ENCODE measurements at regions not wholly inside any gene's neighbourhood (a gene's known extent, or its start where the extent isn't known, plus 50 kb on each side); places are given as distances from the start of the nearest gene placed in this dataset.

- H4K20me1 ChIP-seq (ENCODE audit: insufficient read depth, low read length) = no peaks in the 10 kb centered on the region
- no peak overlapping the region for H3K9ac ChIP-seq (ENCODE audit: low read length)
- no peak overlapping the region for H3K4me3 ChIP-seq (ENCODE audit: low read length)
- H3K36me3 ChIP-seq (replicated peaks; ENCODE audit: low read depth, low read length) = no peaks in the 10 kb centered on the region
- H3K27me3 ChIP-seq (ENCODE audit: low read depth, low read length) = no peaks in the 10 kb centered on the region
- H3K27ac ChIP-seq (ENCODE audit: low read length) = no peak overlapping the region
- no peaks in the 10 kb centered on the region for H3K9me3 ChIP-seq (ENCODE audit: insufficient read depth, low read length)
- no peaks in the 10 kb centered on the region for H3K79me2 ChIP-seq (ENCODE audit: low read length)
- TF ChIP-seq CTCF (IDR thresholded peaks at IDR 0.05; ENCODE audit: low read depth, low read length) = no peak
- no peak for TF ChIP-seq EZH2phosphoT487 (IDR thresholded peaks at IDR 0.05; ENCODE audit: low read depth)
- H3K4me1 ChIP-seq (ENCODE audit: low read length) = no peaks in the 10 kb centered on the region
- no peak overlapping the region for H2AFZ ChIP-seq (ENCODE audit: low read depth, low read length)
- no peak overlapping the region for H3K4me2 ChIP-seq (ENCODE audit: low read length)
These were observed 125.2 kb upstream of the MAP3K7 start for GRCh38 chr6:90712114-90712513.

GRCh38 chr6:90709431-90709996 is 122.6 kb upstream of the MAP3K7 start:
- no peak overlapping the region for H3K9ac ChIP-seq (ENCODE audit: low read length)
- no peaks in the 10 kb centered on the region for H3K9me3 ChIP-seq (ENCODE audit: insufficient read depth, low read length)
- no peaks in the 10 kb centered on the region for H3K36me3 ChIP-seq (replicated peaks; ENCODE audit: low read depth, low read length)
- H3K27me3 ChIP-seq (ENCODE audit: low read depth, low read length) = no peaks in the 10 kb centered on the region
- no peak overlapping the region for H3K4me2 ChIP-seq (ENCODE audit: low read length)
- TF ChIP-seq EZH2phosphoT487 (IDR thresholded peaks at IDR 0.05; ENCODE audit: low read depth) = no peak
- TF ChIP-seq CTCF (IDR thresholded peaks at IDR 0.05; ENCODE audit: low read depth, low read length) = no peak
- H2AFZ ChIP-seq (ENCODE audit: low read depth, low read length) = no peak overlapping the region
- no peak overlapping the region for H3K4me3 ChIP-seq (ENCODE audit: low read length)
- no peaks in the 10 kb centered on the region for H4K20me1 ChIP-seq (ENCODE audit: insufficient read depth, low read length)
- no peaks in the 10 kb centered on the region for H3K79me2 ChIP-seq (ENCODE audit: low read length)
- no peak overlapping the region for H3K27ac ChIP-seq (ENCODE audit: low read length)
- no peaks in the 10 kb centered on the region for H3K4me1 ChIP-seq (ENCODE audit: low read length)

- Histone ChIP-seq H3K9me3 (ENCODE audit: insufficient read depth, low read length) (no peaks in the 10 kb centered on the region), H3K27me3 (ENCODE audit: low read depth, low read length) (no peaks in the 10 kb centered on the region), H3K4me2 (ENCODE audit: low read length) (no peak overlapping the region), H4K20me1 (ENCODE audit: insufficient read depth, low read length) (no peaks in the 10 kb centered on the region), H3K4me1 (ENCODE audit: low read length) (no peaks in the 10 kb centered on the region), H2AFZ (ENCODE audit: low read depth, low read length) (no peak overlapping the region), H3K4me3 (ENCODE audit: low read length) (no peak overlapping the region), H3K79me2 (ENCODE audit: low read length) (no peaks in the 10 kb centered on the region), H3K27ac (ENCODE audit: low read length) (no peak overlapping the region), H3K9ac (ENCODE audit: low read length) (no peak overlapping the region), H3K36me3 (replicated peaks; ENCODE audit: low read depth, low read length) (no peaks in the 10 kb centered on the region)
- no peak for TF ChIP-seq EZH2phosphoT487 (IDR thresholded peaks at IDR 0.05; ENCODE audit: low read depth)
- no peak for TF ChIP-seq CTCF (IDR thresholded peaks at IDR 0.05; ENCODE audit: low read depth, low read length)
These were observed 121.4 kb upstream of the MAP3K7 start for GRCh38 chr6:90708206-90708737.

GRCh38 chr6:90707246-90707645 is 120.4 kb upstream of the MAP3K7 start:
- H2AFZ ChIP-seq (ENCODE audit: low read depth, low read length) = no peak overlapping the region
- H3K9me3 ChIP-seq (ENCODE audit: insufficient read depth, low read length) = no peaks in the 10 kb centered on the region
- no peaks in the 10 kb centered on the region for H3K4me1 ChIP-seq (ENCODE audit: low read length)
- no peak for TF ChIP-seq EZH2phosphoT487 (IDR thresholded peaks at IDR 0.05; ENCODE audit: low read depth)
- no peak for TF ChIP-seq CTCF (IDR thresholded peaks at IDR 0.05; ENCODE audit: low read depth, low read length)
- H4K20me1 ChIP-seq (ENCODE audit: insufficient read depth, low read length) = no peaks in the 10 kb centered on the region
- no peaks in the 10 kb centered on the region for H3K27me3 ChIP-seq (ENCODE audit: low read depth, low read length)
- no peaks in the 10 kb centered on the region for H3K79me2 ChIP-seq (ENCODE audit: low read length)
- no peak overlapping the region for H3K9ac ChIP-seq (ENCODE audit: low read length)
- H3K4me3 ChIP-seq (ENCODE audit: low read length) = no peak overlapping the region
- H3K4me2 ChIP-seq (ENCODE audit: low read length) = no peak overlapping the region
- H3K36me3 ChIP-seq (replicated peaks; ENCODE audit: low read depth, low read length) = no peaks in the 10 kb centered on the region
- H3K27ac ChIP-seq (ENCODE audit: low read length) = no peak overlapping the region

Measured in OCI-LY3 (cell line).